ENCODE measurements at regions not wholly inside any gene's neighbourhood (a gene's known extent, or its start where the extent isn't known, plus 50 kb on each side); places are given as distances from the start of the nearest gene placed in this dataset.

DNA sequence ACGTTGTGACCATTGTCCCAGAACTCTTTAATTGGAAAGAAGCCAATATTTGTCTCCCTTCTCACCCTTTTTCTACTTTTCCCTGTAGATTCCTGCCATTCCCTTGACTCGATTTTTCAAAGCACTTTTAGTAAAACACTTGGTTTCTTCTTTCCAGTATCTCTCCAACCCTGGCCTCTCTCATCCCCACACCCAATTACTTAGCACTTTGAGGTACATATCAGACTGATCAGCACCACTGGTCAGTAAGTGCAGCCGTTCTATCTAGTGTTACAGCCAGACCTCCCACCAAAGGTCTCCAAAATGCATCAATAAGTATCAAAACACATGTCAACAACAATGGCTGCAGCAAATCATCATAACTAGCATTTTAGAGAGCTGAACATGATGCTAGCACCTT lies 141.9 kb downstream of the BTG1 start:
- DNase-seq (ENCODE audit: low read depth in 2 of 3, low spot score in 2 of 3) = no peak

DNA sequence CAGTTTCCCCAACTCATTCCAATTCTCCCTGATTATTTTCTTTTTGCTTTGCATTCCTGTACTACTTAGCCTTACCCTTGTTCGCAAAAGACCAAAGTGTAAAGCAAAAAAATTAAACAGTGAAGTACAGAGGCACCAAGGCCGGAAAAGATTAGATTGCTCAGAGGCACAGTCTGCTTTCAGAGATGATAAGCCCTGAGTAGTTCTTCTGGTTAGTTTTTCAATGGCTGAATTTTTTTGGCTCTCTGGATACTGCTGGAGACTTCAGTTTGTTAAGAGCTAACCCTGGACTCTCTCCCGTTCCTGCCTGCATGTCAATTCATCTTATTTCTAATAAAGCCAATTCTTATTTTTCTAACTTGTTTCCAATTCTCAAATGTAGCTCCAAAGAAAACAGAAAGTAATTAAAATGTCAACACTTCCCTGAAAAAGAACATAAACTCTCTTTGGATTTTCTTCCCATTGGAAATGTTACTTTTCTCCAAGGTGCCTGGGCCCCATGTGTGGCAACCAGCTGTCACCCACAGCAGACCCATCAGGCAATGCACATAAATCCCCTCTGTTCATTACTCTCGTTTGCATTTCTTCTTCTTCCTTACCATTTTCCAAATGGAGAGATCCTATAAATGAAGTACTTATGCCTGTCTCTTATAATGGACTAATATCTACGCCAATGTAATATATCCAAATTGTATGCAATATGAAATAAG lies 142.8 kb downstream of the BTG1 start:
- DNase-seq (ENCODE audit: low read depth in 2 of 3, low spot score in 2 of 3) = no peak

DNA sequence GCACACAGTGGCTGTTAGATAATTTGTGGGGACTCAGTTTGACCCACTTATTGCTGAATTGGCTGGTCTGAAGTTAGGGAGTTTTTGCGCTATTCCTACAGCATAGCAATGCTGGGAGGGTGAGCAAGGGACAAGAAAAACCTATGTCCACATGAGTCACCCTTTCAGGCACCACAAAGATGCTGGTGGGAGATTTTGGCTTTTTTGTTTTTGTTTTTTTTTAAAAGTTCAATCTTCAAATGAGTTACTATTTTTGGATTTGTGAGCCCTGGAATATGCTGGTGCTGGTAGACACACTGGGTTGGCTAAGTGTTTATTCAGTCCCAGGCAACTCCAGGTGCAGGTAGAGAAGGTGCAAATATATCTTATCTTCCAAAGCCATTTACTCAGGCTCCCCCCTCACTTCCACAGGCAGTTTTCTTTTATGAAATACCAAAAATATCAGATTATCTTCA lies 143.4 kb downstream of the BTG1 start:
- no peak for DNase-seq (ENCODE audit: low read depth in 2 of 3, low spot score in 2 of 3)

DNA sequence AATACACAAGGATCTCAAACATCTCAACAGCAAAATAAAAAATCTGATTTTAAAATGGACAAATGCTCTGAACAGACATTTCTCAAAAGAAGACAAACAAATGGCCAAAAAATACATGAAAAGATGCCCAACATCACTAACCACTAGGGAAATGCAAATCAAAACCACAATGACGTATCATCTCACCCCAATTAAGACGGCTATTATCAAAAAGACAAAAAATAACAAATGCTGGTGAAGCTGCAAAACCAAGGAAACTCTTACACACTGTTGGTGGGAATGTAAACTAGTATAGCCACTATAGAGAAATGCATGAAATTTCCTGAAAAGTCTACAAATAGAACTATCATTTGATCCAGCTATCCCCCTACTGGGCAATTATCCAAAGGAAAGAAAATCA lies 145.0 kb downstream of the BTG1 start:
- no peak for DNase-seq (ENCODE audit: low read depth in 2 of 3, low spot score in 2 of 3)

DNA sequence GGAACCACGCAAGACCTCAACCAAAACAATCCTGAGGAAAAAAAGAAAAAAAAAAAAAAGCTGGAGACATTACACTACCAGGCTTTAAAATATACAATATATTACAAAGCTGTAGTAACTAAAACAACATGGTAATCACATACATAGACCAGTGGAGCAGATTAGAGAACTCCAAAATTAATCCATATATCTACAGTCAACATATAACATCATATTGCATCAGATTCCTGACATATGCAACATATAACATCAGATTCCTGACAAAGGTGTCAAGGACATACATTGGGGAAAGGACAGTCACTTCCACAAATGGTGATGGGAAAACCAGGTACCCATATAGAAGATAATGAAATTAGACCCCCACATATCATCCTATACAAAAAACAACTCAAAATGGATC lies 145.8 kb downstream of the BTG1 start:
- DNase-seq (ENCODE audit: low read depth in 2 of 3, low spot score in 2 of 3) = no peak

DNA sequence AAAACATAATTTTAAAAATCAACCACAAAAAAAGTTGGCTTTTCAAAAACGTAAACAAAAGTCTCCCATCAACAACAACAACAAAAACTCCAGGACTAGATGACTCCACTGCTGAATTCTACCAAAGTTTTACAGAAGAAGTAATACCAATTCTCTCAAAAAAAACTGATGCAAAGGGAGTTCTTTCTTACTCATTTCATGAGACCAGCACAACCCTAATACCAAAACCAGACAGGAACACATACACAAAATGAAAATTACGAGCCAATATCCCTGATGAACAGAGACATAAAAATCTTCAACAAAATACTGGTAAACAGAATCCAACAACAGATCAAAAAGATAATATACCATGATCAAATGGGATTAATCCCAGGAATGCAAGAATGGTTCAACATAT lies 147.3 kb downstream of the BTG1 start:
- no peak for DNase-seq (ENCODE audit: low read depth in 2 of 3, low spot score in 2 of 3)

DNA sequence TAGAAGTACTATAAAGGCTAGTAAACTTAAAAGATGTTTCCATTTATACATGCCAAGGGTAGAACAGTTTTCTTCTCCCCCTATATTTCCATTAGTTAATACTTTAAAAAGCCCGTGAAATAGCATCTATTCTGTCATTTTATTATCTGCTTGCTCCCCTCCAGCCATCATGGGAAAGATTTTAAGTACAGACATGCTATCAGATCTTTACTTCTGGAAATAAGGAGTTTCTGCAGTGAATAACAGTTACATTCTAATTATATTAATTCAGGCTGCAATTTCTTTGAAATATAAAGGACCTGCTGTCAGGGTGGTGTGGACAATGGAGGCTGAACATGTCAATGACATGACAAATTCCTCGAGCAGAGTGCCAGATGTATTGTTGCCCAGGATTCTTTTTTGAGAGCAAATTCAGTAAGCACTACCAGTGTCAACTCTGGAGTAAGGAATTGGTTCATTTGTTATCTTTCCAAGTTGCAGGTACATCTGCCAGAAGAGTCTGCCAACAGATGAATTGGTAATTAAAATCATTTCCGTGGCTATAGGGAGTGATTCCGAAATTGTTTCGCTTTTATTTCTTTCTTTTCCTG lies 151.3 kb downstream of the BTG1 start:
- DNase-seq (ENCODE audit: low read depth in 2 of 3, low spot score in 2 of 3) = no peak

DNA sequence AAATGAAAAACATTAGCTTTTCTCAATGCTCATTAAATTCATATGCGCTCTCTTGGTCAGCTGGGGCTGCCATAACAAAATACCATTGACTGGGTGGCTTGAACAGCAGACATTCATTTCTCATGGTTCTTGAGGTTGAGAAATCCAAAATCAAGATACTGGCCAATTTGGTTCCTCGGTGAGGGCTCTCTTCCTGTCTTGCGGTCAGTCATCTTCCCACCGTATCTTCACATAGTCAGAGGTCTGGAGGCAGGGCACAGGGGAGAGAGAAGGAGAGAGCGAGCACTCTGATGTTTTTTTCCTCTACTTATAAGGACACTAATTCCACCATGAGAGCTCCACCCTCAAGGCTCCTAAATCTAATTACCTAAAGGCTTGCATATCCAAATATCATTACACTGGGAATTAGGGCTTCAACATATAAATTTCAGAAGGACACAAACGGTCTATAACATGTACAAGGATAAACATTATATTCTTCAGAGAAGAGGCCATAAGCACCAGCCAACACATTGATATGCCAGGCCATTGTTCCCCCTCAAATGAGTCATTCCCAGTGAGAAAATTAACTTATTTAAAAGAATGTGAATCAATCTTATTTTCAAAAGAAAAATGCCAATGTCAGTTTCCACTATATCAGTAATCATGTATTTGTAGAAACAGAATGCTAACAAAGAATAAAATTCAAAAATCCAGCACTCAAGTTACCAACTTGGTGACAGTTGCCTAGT lies 152.2 kb downstream of the BTG1 start:
- DNase-seq (ENCODE audit: low read depth in 2 of 3, low spot score in 2 of 3) = no peak

DNA sequence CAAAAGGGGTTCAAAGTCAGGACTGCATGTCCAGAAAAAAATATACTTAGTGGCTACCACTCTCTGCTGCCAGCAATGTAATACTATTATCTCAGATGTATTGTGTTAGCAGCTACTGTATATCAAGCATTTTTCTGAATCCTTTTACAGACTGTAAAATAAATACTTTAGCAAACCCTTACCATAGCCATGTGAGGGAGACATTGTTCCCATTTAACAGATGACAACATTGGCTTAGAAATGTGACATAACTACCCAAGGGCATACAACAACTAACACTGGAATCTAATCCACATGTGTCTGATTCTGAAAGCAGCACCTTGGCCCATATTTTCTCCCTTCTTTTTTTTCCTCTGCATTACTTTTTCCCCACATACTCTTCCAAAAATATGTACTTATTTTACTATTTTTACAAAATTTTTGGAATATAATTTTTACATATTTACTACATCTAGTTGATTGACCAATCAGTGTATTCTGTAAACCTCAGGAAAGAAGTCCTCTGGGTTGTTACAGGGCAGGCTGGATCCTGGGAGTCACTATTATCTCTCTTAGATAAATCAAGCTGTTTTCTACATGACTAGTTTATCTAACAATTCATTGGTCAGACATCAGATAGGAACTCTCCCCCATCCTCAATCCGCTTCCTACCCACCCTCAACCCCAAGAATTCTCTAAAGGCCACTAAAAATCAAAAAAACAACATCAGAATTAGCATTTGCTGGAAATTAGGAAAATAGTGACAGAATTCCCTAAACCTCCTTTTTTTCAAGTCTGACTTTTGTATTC lies 154.1 kb downstream of the BTG1 start:
- DNase-seq (ENCODE audit: low read depth in 2 of 3, low spot score in 2 of 3) = no peak

DNA sequence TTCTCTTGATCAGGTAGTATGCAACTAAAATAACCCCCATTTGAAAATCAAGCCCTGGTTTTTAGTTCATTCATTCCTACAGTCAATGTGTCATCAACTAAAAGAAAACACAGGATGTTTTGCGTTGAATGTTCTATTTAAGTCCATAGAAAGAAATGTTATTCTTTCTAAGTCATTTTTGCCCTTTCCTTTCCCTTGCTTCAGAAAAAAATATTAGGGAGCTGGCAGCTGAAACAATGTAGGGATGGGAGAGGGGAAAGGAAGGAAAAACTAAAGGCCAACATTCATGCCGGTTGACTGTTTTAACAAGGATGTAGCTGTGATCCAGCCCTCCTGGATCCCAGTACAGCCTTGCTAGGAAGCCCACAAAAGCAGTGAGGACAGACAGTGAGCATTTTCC lies 155.1 kb downstream of the BTG1 start:
- DNase-seq (ENCODE audit: low read depth in 2 of 3, low spot score in 2 of 3) = no peak

DNA sequence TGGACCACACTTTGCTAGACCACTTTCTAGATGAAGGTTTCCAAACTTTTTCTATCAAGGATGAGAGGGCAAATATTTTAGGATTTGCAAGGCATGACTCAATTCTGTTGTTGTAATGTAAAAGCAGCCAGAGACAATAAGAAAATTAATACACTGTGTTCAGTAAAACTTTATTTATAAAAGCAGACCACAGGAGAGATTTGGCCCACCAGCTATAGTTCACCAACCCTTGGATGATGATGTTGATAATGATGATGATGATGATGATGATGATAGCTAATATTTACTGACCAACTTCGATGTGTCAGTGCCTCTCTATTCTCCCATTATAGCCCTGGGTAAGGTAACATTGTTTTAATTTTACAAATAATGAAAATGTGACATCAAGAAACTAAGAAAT lies 156.5 kb downstream of the BTG1 start:
- DNase-seq (ENCODE audit: low read depth in 2 of 3, low spot score in 2 of 3) = no peak

DNA sequence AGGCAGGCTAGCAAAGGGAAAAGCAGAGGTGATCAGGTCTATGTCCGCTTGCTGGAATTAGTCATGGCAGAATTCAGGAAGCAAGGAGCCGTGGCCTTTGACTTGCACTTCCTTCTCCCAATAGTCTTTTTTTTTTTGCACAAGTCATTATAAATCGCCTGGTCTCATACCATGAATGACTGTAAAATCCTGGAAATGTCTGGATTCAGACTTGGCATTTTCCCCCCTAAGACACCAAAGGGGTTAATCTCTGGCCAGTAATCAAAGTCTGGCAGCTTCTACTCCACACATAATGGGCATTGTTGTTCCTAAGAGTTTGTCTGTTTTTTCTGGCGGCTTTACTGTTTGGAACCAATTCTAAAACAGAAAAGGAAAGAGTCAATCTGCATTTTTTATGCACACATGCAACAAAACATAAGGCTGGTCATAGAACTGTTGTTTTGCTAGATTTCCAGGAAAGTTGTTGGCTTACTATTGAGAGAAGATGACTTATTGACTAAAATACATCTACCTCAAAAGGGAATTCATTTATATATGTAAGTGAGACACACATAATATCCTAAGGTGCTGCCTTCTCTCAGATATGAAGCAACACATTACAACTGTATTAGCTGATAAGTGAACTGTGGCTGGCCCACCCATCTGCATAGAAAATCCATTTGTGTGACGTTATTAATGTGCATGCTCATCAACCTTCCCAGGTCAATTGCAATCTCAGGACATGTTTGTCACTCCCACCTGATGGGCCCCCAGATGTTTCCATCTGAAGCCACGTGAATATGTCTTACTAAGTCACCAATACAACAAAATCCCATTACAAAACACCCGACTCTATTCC lies 157.3 kb downstream of the BTG1 start:
- no peak for DNase-seq (ENCODE audit: low read depth in 2 of 3, low spot score in 2 of 3)

DNA sequence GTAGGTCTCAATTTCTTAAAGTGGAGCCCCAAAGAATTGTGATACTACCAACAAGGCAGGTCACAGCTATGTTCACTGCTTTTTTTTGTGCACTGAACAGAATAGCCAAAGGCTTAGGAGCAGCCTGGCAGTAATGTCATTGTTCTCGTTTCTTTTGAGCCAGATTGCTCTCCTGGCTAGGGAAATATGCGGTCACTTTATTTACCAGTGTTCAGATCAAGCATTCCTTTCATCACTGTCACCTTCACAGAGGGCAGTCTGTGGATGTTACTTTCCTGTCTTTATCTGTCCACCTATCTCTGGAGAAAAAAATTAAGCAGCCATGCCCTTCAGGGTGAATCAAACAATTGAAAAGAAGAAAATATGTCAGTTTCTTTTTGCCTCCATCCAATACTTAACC lies 159.6 kb downstream of the BTG1 start:
- no peak for DNase-seq (ENCODE audit: low read depth in 2 of 3, low spot score in 2 of 3)

DNA sequence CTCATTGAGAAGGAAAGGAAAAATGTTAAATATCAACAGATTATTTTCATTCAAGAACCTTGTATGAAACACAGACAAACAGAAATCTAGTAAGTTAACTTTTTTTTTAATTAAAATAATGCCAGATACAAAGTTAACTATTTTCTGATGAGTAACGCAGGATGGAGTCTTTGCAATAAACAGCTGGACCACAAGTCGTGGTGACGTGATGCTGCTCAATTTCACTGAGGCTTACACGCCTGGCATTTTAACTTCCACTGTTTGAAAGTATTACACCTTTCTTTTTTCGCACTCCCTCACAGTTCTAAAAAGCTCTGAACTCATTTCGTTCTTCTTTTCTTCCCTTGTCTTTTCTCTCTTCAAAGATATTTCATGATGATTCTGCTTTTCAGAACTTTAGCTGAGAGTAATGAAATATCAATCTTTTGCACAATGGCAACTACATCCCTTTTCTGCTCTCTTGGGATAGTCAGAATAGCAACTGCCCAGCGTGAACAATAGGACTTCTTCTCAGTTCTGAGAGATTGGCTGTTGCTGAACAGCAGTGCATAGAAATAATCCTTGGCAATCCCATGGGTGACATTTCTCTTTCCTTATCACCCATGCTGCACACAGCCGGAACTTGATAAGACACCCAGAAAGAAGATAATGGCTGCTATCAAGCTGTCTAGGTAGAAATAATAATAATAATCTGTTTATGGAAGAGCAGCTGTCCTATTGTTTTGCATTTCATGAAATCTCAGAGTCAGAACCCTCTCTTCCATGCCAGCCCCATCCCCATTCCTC lies 160.5 kb downstream of the BTG1 start:
- DNase-seq (ENCODE audit: low read depth in 2 of 3, low spot score in 2 of 3) = no peak

DNA sequence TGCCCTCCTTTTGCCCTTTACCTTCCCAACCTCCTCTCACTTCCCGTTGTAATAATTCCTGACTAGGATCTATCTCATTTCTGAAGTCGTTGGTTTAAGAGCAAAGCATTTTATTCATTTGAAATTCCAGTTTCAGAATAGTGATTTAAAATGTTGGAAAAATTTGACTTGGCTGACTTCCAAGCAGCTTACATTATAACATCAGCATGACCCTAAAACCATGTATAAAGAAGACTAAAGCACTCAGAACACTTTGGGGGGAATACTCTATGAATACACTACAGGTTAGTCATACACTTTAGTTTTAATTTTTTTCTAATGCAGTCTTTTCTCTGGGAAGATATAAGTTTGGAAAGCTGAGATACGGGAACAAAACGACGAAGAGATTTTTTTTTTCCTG lies 161.1 kb downstream of the BTG1 start:
- no peak for DNase-seq (ENCODE audit: low read depth in 2 of 3, low spot score in 2 of 3)

DNA sequence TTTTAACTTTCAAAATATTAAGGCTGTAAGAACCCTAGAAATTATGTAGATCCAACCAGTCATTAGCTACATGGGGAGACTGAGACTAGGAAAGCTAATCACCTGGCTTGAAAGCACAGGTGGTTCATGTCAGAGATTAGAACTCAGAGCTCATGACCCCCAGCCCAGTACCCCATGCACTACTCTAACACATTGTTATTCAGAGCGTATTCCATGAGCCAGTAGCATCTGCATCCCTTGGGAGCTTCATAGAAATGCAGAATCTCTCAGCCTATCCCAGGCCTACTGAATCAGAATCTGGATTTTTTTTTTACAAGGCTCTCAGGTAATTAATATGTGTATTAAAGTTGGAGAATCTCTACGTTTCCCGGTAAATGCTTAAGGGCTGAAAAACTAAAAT lies 161.7 kb downstream of the BTG1 start:
- no peak for DNase-seq (ENCODE audit: low read depth in 2 of 3, low spot score in 2 of 3)

DNA sequence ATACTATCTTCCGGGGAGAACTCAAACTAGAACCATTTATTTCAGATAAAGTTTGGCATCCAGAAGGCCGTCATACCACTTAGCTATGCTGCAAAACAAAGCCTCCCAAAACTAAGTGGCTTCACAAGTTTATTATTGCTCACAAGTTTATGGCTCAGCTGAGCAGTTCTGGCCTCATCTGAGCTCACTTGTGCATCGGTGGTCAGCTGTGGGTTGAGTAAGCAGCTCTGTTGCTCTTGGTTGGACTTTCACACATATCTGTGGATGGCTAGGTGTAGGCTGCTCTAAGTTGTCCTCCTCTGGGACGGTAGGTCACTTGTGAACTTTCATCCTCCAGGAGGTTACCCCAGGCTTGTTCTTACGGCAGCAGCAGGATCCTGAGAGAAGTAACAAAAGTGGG lies 162.7 kb downstream of the BTG1 start:
- no peak for DNase-seq (ENCODE audit: low read depth in 2 of 3, low spot score in 2 of 3)

DNA sequence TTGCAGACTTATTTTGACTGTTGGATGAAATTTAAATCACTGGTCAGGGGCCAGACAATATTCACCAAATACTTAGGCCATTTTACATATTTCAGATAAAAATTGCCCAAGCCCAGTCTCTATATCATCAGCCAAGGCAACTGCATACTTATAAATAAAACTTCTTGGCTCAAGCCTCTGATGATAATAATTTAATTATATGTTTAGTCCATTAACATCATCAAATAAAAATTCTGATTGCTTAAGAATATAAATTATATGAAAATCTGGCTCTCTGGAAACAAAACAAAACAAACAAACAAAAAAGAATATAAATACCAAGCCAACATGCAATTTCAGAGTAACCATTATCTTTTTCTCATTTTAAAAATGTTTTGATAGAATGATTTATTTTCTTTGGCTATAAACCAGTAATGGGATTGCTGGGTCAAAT lies 165.2 kb downstream of the BTG1 start:
- DNase-seq (ENCODE audit: low read depth in 2 of 3, low spot score in 2 of 3) = no peak

DNA sequence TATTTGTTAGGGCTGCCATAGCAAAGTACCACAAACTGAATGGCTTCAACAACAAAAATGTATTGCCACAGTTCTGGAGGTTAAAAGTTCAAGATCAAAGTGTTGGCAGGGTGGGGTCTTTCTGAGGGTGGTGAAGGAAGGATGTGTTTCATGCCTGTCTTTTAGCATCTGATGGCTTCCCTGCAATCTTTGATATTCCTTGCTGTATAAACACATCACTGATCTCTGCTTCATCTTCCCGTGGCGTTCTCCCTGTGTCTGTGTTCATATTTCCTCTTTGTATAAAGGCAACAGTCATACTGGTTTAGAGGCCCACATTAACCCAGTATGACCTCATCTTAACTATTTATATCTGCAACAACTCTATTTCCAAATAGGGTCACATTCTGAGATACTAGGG lies 167.5 kb downstream of the BTG1 start:
- no peak for DNase-seq (ENCODE audit: low read depth in 2 of 3, low spot score in 2 of 3)

DNA sequence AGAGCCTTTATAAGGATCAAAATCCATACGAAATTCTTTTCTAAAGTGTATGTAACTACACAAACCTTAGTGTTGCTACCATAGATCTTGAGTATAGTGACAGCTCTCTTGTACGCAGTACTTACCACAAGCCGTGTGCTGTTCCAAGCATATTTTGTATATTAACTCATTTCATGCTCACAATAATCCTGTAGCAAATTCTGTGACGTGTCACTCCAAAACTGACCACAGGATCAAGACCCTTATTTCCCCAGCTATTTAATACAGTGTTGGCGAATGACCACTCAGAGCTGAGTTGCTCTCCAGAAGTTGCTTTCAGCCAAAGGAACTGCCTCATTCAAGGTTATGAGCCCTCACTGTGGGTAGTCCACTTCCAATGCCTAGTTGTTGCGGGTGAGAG lies 169.8 kb downstream of the BTG1 start:
- no peak for DNase-seq (ENCODE audit: low read depth in 2 of 3, low spot score in 2 of 3)
